ENCODE measurements at regions not wholly inside any gene's neighbourhood (a gene's known extent, or its start where the extent isn't known, plus 50 kb on each side); places are given as distances from the start of the nearest gene placed in this dataset.

DNA sequence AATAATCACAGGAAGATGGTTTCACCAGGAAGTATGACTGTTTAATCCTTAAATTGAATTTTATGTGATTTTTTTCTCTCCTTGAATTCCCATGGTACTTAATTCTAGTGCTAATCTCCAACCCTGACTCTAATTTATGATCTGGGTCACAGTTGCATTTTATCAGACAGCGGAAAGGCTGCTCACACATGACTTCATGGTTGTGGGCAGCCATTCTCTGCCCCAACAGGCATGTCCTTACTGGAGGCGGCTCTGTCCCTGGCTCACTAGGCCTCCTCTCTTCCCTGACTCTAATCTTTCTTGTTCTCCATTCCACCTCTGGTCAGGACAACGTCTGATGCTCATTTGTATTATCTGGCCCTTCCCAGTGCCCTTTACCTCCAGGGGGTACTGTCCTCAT lies 184.4 kb downstream of the CHST1 start:
- DNase-seq (ENCODE audit: insufficient read length, low spot score) (no peak), FAIRE-seq (no peak)
- TF ChIP-seq, protein P1, sequence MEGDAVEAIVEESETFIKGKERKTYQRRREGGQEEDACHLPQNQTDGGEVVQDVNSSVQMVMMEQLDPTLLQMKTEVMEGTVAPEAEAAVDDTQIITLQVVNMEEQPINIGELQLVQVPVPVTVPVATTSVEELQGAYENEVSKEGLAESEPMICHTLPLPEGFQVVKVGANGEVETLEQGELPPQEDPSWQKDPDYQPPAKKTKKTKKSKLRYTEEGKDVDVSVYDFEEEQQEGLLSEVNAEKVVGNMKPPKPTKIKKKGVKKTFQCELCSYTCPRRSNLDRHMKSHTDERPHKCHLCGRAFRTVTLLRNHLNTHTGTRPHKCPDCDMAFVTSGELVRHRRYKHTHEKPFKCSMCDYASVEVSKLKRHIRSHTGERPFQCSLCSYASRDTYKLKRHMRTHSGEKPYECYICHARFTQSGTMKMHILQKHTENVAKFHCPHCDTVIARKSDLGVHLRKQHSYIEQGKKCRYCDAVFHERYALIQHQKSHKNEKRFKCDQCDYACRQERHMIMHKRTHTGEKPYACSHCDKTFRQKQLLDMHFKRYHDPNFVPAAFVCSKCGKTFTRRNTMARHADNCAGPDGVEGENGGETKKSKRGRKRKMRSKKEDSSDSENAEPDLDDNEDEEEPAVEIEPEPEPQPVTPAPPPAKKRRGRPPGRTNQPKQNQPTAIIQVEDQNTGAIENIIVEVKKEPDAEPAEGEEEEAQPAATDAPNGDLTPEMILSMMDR (IDR thresholded peaks at IDR 0.05; ENCODE audit: insufficient read depth, missing control alignments) = no peak

DNA sequence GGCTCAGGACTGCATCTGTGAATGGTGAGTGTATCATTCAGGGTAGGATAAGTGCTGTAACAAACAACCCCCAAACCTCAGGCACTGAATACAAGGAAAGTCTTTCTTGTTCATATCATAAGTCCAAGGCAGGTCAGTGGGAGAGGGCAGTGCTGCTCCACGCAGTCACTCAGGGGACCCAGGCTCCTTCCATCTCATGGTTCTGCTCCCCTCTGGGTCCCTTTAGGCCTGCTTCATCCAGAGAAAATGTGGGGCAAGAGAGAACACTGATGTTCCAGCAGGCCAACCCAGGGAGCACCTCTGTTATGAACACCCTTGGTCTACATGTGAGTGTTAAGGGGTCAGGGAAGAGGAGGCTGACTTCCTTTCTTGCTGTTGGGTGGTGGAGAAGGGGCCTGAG lies 187.8 kb downstream of the CHST1 start:
- DNase-seq (ENCODE audit: insufficient read length, low spot score) (no peak), FAIRE-seq (no peak)
- TF ChIP-seq, protein P1 (IDR thresholded peaks at IDR 0.05; ENCODE audit: insufficient read depth, missing control alignments) = no peak

DNA sequence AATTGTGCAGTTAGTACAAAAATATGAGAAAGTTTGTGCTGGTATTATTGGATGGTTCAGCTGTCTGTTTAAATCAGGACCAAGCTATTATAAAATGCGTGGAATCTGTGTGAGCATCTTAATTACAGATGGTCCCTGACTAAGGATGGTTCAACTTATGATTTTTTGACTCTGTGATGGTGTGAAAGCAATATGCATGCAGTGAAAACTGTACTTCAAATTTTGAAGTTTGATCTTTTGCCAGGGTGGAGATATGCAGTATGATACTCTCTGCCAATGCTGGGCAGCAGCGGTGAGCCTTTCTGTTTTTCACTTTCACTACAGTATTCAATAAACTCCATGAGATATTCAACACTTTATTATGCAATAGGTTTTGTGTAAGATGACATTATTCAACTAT lies 189.3 kb downstream of the CHST1 start:
- FAIRE-seq = no peak
- DNase-seq (ENCODE audit: insufficient read length, low spot score) = no peak
- TF ChIP-seq, protein P1 (IDR thresholded peaks at IDR 0.05; ENCODE audit: insufficient read depth, missing control alignments) = no peak

DNA sequence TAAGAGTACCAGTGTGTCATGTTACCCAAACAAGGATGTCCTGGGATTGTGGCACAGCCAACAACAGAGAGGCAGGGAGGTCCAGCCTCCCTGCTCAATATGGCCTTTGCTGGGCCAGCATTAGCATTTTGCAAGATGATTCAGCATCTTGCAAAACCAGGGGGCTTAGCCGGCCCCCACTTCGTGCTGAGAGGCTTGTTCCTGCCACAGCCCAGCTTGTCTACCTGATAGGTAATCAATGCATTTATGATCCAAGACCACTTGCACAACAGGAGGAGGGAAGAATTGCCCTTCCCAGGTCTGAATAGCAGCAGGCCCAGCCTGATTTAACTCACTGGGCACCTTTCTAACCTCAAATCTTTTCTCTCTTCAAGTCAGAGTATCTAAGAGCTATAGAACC lies 189.0 kb upstream of the SYT13 start:
- TF ChIP-seq, protein P1 (IDR thresholded peaks at IDR 0.05; ENCODE audit: insufficient read depth, missing control alignments) = no peak
- DNase-seq (ENCODE audit: insufficient read length, low spot score) (no peak), FAIRE-seq (no peak)

DNA sequence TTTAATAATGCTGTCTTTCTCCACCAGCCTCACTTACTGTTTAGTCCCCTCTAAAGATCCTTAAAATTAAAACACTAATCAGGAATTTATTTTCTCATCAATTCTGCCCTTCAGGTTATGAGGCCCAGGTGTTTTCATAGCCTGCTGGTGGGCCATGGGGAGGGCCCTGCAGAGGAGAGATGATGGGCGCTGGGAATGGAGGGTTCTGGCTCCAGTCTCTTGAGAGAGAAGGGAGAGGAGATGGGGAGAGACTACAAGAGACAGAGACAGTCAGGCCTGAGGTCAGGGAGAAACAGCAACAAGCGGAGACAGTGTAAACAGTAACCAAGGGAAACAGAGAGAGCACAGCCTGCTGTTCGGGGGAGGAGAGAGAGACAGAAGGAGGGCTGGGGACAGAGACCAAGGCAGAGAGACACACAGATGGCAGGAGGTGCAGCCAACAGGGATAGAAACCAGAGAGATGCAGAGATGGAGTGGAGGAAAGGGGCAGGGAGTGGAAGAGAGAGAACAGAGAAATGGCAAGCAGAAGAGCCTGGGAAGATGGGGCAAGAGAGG lies 187.3 kb upstream of the SYT13 start:
- FAIRE-seq (no peak), DNase-seq (ENCODE audit: insufficient read length, low spot score) (no peak)
- TF ChIP-seq, protein P1 (IDR thresholded peaks at IDR 0.05; ENCODE audit: insufficient read depth, missing control alignments) = no peak

DNA sequence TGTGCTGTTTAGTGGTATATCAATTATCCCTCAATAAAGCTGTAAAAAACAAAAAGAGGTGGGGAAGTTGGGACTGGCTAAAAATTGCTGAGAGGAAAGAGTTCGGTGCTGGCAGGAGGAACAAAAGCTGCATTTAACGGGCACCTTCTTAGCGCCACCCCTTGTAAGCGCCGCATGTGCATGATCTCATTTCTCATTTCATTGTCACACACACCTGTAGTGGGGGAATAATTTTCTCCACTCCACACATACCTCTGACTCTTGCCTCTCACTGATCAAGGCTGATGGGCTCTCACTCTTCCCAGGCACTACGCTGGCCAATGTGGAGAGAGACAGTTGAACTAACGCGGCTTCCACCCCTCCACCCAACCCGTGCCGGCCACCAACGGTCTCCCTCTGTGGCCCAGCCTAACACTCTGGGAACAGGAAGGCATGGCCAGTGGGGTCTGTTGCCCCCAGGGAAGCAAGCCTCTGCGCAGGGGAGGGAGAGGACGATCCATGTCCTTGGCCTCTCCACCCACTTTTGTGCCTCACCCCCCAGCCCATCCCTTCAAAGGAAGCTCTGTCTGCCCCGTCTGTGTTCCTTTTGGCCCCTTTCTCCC lies 186.7 kb upstream of the SYT13 start:
- TF ChIP-seq, protein P1 (IDR thresholded peaks at IDR 0.05; ENCODE audit: insufficient read depth, missing control alignments) = no peak
- DNase-seq (ENCODE audit: insufficient read length, low spot score) (no peak), FAIRE-seq (no peak)

DNA sequence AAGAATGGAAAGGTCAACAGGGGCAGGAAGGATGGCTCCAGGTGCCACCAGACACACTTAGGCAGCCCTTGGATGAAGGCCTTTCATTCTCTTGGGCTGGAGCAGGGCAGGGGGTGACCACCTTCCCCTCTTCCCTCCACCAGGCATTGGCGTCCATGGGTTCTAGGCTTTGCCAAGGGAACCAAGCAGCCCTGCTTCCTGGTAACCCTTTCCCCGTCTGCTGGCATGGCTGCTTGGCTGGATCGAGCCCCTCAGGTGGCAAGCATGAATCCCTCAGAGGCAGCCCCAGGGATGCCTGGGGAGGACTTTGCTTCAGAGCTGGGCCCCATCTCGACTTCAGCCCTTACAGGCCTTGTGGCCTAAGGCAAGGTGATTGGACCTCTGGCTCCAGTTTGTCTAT lies 185.1 kb upstream of the SYT13 start:
- DNase-seq (ENCODE audit: insufficient read length, low spot score) (no peak), FAIRE-seq (no peak)
- TF ChIP-seq, protein P1 (IDR thresholded peaks at IDR 0.05; ENCODE audit: insufficient read depth, missing control alignments) = no peak
